NCI-H146 treated with DMSO at 0.1 percent for 48 hours (cell line): ENCODE measurements at regions not wholly inside any gene's neighbourhood (a gene's known extent, or its start where the extent isn't known, plus 50 kb on each side); places are given as distances from the start of the nearest gene placed in this dataset.

Experiments used
- DNase-seq: peaks from one replicate; lab custom pipeline; 2025; ENCODE audit not compliant: unreplicated experiment; lab: John Stamatoyannopoulos, UW

DNA sequence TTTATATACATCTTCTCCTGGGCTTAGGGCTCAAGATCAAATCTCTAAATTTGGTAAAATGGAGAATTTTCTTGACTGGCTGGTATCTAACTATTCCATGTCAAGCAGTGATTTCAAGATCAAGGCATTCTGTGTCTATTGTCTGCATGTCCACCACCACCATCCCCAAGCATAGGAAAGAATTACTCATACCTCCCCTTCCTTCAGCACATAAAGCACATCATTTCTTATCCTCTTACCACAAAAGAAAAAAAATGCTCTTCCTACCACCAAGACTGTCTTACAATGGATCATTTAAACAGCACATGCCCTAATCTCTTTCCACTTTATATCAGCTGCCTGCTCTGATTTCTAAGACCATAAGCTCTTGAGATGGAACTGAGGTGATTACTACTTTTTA, 470.5 kb upstream of the THBS1 start:
- DNase-seq, result no peak

DNA sequence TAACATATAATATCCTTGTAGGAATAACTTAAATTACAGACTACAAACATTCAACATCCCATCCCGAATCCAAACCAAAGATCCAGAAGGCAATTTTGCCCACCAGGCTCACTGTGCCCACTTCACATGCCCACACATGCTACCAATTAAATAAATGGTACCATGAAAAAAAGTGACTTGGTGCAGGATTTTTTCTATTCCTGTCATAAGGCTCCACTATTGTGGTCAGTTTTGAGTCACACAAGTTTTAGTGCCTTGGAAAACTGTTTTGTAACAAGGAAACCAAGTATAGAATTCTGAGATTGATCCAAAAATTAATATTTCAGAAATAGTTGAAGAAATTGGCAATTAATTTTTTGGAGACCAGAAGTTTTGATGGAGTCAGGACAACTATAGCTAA, 470.1 kb upstream of the THBS1 start:
- no peak for DNase-seq

DNA sequence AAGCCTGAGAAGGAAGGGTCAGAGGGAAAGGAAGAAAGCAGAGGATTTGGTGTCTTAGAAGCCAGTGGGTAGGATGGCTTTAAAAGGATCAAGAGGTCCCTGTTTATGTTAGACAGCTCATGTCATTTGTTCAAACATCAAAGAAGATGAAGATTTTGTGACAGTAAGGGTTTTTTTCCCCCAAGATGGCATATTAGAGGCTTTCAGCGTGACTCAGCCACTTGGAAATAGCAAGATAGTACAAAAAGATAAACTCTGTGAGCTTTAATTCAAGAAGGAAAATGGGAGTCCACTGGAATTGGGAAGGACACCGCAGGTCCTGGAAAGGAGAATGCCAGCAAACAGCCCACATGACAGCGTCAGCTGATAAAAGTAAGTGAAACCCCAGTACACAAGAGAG, 467.1 kb upstream of the THBS1 start:
- DNase-seq, result no peak

DNA sequence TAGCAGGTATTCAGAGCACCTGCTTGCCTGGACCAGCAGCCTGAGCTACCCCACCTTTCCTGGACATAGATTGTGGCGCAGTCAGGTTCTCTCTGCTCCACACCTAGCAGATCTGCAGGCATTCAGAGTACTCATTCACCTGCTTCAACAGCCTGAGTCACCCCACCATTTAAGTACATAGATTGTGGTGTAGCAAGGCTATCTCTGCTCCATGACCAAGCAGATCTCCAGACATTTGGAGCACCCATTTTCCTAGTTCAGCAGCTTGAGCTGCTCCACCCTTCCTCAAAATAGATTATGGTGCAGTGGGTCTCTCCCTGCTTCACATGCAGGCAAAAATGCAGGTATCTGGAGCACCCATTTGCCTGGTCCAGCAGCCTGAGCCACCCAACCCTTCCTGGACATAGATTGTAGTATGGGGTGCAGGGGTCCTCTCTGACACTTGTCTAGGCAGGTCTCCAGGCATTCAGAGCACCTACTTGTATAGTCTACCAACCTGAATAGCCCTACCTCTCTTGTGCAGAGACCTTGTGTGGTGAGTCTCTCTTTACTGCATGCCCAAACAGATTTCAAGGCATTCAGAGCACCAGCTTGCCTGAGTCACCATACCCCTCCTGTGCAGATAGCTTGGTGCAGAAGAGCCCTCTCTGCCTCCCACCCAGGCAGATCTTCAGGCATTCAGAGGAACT, 466.0 kb upstream of the THBS1 start:
- DNase-seq, result no peak

DNA sequence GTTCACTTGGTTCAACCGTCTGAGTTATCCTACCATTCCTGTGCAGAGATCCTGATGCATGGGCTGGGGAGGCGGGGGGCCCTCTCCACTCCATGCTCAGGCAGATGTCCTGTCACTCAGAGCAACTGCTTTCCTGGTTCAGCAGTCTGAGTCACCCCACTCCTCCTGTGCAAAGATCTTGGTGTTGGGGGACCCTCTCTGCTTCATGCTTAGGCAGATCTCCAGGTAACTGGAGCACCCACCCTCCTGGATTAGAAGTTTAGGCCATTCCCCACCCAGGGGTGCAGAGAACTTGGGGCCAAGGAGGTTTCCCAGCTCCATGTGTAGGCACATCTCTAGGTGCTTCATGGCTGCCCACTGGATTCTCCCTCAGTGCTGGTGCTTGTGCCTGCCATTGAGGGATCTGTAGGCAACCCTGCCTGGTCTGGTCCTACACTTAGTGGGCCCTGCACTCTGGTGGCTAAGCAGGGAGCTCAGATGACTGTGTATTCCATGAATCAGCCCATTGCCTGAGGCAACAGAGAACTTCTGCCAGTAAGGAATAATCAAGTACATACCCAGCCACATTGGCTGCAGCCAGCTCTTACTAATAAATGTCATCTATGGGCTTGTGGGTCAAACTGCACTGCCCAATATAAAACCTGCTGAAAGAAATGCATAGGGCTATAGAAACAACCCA, 465.4 kb upstream of the THBS1 start:
- DNase-seq, result no peak

DNA sequence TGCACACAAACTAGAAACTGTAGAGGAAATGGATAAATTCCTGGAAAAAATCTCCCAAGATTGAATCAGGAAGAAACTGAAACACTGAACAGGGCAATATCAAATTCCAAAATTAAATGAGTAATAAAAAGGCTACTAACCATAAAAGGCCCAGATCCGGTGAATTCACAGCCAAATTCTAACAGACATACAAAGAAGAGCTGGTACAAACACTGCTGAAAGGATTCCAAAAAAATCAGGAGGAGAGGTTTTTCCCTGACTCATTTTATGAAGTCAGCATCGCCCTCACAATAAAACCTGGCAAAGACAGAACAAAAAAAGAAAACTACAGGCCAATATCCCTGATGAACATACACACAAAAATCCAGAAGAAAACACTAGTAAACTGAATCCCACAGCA, 462.4 kb upstream of the THBS1 start:
- DNase-seq, result no peak

DNA sequence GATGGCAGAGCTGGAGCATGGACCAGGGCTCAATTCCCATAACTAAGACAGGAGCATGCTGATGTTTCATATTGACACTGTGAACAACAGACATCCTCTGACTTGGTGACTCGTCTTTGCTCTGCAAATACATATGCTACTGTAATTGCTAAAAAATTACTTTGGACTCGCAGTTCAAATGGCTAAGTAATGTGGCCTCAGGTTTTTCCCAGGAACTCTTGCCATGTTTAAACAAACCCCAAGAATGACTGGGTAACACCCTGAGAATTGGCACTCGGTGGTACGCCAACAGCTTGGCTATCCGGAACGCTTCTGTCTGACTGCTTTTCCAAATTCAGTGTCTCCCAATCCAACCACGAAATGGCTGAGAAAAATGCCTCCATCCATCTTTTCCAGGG, 456.7 kb upstream of the THBS1 start:
- no peak for DNase-seq

DNA sequence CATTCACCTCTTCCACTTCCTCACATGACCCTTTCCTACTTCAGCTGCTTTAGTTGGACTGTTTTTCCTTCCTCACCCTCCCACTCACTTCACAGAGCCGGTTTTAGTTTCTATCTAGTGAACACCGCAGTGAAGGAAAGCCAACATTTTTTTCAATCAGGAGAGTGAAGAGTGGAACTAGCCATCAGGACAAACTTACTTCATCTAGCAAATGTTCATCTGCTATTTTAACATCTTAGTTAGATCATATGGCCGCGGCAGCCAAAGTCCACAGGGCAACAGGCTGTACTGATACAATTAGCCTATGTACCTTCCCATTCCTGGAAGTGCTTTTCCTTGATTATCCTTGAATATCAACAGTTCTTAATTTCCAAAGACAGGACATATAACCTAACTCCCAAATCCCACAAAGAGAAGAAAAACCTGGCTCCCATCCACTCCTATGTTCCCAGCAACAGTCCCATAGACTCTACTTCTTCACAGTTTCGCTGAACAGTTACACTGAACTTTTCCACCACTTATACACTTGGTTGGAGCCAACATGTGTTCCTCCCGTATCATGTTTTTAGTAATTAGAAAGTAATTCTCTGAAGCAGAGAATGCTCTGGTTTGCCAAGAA, 456.2 kb upstream of the THBS1 start:
- DNase-seq, result no peak

DNA sequence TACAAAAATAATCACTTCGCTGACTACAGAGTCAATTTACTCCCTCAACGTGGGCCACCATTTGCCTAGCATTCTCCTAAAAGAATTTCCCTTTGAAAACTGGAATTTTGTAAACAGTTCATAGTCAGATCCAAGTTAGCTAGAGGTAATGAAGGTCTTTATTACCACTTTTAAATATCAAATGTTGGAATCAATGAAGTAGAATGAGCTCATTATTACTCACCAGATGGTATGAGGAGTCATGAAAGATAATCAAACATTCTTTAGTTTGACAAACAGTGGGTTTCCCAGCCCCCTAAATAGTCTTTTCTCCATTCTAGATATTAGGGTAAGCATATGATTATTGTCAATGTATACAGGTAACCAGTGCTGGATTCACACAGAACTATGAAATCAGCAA, 455.7 kb upstream of the THBS1 start:
- no peak for DNase-seq

DNA sequence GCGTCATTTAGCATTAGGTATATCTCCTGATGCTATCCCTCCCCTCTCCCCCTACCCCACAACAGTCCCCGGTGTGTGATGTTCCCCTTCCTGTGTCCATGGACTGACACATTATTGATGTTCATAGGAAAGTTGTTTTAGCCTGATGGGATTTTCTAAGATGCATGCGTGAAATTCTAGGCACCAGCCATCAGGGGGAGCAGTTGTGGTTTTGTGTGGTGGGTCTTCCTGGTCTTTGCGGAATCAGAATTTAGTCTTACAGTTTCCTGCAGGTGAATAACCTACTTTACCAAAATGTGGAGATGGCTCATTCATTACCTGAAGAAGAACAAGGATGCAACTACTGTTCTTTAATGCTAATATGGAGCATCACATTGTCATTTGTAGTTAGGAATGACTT, 455.0 kb upstream of the THBS1 start:
- DNase-seq, result peak; percentile 0

DNA sequence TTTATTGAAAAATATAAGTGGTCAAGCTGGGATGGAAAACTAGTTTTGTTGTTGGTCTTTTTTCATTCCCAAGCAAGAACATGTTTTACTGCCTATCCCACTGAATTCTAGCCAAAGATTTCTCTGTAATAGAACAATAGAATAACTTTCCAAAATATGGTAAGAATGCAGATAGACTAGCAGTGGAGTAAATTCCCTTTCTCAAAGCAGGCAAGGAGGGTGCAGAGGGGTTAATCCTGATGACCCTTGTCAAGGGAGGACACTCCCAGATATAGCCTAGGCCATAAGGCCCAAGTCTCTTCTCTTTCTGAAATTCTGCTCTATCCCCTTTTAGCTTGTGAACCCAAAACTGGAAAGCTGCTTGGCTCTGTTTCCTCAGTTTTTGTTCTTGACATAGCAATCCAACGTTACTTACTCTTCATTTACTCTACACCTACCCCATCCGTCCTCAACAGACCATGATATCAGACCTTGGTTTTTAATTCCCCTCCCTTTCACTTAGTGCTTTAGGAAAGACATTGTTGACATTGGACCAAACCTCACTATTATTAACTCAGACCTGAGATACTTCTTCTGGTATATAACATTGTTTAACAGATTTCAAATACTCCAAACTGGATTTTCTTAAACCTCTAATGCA, 453.6 kb upstream of the THBS1 start:
- no peak for DNase-seq

DNA sequence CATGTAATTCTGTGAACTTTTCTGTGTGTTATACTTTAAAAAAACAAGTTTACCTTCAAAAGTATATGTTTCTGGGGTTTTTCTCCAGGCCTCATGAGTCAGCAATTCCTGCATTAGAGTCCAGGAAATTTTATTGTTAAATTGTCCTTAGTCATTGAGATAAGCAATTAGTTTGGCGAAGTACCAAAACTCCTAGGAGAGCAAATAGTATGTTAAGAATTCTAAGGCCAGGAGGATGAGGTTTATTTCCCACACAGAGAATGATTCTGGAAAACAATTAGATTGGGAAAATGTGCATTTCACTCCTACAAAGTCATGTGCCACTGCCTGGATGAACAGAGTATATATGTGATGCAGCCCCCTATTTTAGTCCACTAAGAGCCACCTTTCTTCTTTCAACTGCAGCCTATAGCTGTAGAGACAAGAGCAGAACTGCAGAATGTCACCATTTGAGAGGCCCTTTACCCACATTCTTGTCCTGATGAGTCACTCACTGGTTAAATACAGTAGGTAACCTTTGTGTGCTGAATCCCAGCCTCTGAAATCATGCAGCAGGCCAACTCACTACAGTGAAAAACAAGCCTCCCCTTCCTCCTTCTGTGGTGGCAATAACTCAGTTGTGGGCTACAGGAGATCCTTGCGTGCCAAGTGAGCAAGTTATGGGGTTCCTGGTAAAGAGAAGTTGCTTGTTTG, 452.8 kb upstream of the THBS1 start:
- no peak for DNase-seq

DNA sequence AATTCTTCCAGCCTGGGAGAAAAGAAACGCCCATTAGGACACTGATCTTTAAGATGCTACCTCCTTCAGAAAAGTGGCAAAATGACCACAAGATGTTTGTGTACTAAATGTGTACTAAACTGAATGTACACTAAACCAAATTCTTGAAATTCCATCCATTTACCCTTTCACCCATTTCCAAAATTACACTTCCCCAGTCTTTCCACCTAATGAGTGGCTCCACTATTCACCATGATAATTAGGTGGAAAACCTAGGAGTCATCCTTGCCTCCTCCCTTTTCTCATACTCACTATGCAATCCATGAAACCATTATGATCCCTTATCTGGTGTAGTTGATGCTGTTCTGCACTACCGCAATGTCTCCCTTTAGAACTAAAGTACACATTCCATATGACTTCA, 452.1 kb upstream of the THBS1 start:
- DNase-seq, result no peak

DNA sequence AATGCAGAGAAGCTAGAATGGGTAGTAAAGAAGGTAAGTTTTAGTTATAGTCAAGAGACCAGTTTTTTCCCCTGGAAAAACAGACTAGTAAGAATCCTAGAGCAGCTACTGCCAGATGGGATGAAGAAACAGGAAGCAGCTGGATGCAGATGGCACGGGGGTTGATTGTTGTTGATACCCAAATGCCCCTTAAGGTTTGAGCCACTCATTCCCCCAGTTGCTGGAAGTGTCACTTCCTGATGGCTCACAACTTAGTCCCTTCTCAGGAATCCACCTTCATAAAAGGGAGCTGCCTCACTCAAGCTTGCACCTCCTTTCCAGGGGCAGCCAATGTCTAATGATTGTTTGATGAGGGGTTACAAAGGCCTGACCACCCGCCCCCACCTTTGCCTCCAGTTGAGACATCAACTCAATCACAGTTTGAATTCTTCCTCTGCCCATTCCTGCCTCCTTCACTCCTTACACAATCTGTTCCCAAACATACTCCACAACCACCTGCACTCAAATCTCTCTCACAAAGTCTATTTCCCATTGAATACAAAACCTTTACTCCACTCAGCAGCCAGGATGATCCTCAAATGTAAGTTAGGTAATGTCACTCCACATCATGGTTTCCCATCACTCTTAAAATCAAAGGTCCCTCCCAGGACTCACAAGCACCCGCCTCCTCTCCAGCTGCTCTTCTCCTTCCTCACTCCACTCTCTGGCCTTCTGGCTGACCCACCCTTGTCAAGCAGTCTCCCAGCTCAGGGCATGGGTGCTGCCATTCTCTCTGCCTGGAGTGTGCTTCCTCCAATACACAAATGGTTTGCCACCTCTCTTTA, 450.1 kb upstream of the THBS1 start:
- no peak for DNase-seq

DNA sequence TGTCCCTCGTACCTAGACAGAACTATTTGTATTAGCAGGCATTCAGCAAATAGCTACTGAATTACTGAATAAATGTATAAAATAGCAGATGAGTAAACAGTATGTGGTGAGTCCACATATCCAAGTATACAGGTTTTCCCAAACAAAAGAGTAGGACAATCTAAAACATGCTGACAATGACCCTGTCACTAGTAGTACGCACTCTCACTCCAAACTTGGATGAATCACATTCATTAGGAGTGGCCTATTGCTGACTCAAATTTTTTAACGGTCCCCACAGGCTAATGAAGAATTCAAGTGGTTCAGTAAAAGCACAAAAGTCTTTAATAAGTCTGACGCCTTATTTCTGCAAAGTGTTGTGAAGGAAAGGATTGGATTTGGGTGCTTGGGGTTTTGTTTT, 449.3 kb upstream of the THBS1 start:
- DNase-seq, result no peak

DNA sequence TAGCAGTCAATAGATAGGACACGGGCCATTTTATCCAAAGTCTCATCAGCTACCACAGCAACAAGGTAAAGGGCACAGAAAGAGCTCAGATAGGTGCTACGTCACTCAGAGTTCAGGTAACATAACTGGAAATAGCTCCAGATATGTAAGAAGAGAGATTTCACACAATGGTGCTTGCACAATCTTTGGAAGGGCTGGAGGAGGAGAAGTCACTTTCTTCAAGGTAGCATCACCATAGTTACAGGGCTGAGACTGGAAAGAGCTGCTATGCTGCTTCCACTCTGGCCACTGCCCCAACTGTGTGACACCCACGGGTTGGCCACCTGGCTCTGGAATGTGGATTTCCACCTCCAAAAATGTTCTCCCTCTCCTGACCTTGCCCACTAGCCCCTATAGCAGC, 448.8 kb upstream of the THBS1 start:
- no peak for DNase-seq

DNA sequence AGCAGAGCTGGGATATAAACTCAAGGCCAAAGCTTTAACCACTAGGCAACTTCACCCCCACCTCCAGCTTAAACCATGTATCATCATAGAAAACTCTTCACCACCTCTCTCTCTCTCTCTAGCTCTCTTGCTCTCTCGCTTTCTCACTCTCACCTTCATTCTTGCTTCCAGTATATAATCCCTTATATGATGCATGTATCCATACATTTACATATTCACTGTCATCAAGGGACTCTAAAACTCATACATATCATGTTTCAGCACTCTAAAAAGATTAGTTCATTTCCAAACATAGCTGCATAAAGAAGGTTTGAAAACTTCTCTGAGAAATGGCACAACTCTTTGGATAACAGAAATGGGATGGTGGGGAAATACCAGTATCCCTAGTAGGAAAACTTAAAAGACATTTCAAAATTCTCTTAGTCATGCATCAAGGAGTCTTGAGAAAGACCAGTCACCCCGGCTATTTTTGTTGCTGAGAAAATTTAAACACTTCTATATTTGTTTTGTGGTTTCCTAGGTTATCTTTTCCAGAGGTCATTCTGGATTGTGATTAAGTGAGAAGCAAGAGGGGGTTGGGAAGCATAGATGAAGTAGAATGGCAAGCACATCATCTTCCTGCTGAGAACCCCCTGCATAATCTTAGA, 447.8 kb upstream of the THBS1 start:
- DNase-seq, result no peak

DNA sequence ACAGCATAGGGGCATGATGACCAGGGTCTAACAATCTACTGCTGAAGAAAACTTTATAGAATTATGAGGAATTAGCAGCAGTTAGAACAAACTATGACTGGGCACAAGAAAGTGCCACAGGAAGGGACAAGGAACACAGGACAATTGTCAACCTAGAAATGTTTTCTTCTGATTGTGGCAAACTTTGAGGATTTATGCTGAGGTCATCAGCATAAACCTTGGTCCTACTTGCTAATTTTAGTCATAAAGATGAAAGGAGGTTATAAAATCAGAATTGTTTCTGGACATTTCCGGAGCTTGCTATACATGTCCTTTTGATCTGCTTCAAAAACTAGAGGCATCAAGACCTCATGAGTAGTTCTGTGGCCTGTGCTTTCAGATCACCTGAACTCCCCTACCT, 446.6 kb upstream of the THBS1 start:
- no peak for DNase-seq

DNA sequence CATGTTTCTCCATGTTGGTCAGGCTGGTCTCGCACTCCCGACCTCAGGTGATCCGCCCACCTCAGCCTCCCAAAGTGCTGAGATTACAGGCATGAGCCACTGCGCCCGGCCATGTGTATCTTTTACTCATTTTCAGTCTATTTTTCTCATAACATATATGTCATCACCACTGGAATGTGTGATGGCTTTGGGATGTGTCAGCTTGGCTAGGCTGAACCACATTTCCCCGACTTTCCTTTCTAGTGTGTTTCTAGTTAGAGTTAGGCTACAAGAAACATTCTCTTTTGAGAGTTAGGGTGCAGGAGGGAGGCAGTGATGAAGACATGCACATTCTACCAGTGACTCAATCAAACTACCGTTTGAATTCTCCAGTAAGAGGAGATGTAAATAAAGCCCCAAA, 444.9 kb upstream of the THBS1 start:
- DNase-seq, result no peak

DNA sequence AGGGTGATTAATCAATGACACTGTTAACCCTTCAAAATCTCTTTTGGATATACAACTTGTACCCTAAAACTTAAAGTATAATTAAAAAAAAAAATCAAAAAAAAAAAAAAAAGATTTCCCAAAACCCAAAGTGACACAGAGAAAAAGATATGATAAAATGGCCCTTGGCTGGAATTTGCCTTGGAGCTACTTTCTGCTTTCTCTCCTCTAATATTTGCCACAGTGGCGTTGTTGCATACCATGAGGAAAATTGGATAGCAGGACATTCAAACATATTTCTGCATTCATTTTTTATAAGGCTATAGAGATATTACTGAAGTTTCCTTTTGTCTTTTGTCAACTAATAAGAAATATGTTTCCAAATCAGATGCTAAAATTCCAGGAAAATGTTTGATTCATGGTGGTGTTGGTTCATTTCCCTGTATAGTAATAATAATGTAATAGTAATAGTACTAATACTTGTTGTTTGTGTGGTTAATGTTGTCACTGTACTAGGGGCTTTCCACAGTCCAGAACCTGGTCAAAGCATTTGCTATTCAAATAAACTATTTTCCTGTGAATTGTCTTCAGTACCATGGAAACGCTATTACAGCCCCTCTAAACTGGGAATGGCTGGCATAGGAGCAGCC, 441.3 kb upstream of the THBS1 start:
- DNase-seq, result no peak
